A549 (cell line): ENCODE measurements at regions not wholly inside any gene's neighbourhood (a gene's known extent, or its start where the extent isn't known, plus 50 kb on each side); places are given as distances from the start of the nearest gene placed in this dataset.

ENCODE experiments used
- CTCF ChIP-seq: fragments of >200 bp; sonication (Bioruptor Twin); formaldehyde crosslinking; IDR thresholded peaks from 3 replicates; pipeline ENCODE4 v1.5.1; 2016
- ESRRA ChIP-seq: fragments of 150-350 bp; IDR thresholded peaks from 2 replicates; pipeline ENCODE4 v1.6.1; 2014; ENCODE audit warnings: mild to moderate bottlenecking, low read length, borderline replicate concordance
- HDAC2 ChIP-seq: fragments of 200-600 bp; sonication (generic); IDR thresholded peaks from 2 replicates; pipeline ENCODE4 v1.6.1; 2016
- HMGXB4 ChIP-seq: fragments of 250-450 bp; sonication (Bioruptor Pico); IDR thresholded peaks from 2 replicates; pipeline ENCODE4 v1.5.0; 2021; ENCODE audit warnings: mild to moderate bottlenecking, moderate library complexity, borderline replicate concordance
- JUNB ChIP-seq: fragments of >200 bp; sonication (Bioruptor Twin); formaldehyde crosslinking; IDR thresholded peaks from 2 replicates; pipeline ENCODE4 v1.6.1; 2016
- KDM1A ChIP-seq: fragments of 200-600 bp; sonication (generic); IDR thresholded peaks from 2 replicates; pipeline ENCODE4 v1.6.1; 2016; ENCODE audit warnings: low read depth, mild to moderate bottlenecking
- MAFK ChIP-seq: fragments of 450-650 bp; IDR thresholded peaks from 2 replicates; pipeline ENCODE4 v1.6.1; 2014; ENCODE audit not compliant: partially characterized antibody
- POLR2A ChIP-seq: IDR thresholded peaks from 2 replicates; pipeline ENCODE4 v1.6.1; 2012; ENCODE audit warnings: mild to moderate bottlenecking, low read length
- RAD21 ChIP-seq, 2 experiments: fragments of >200 bp in 1 of 2; sonication (Bioruptor Twin) in 1 of 2; formaldehyde crosslinking in 1 of 2; IDR thresholded peaks in 1 of 2; conservative IDR thresholded peaks in 1 of 2; 2 replicates in 1 of 2; 3 replicates in 1 of 2; pipeline ENCODE4 v1.6.1; 2012 to 2018; ENCODE audit warnings: inconsistent platforms in 1 of 2
- RCOR1 ChIP-seq: fragments of 150-350 bp; IDR thresholded peaks from 2 replicates; pipeline ENCODE4 v1.6.1; 2014; ENCODE audit warnings: antibody characterized with exemption, low read length, low read depth
- ZFP36 ChIP-seq: fragments of 450-650 bp; IDR thresholded peaks from 2 replicates; pipeline ENCODE4 v1.6.1; 2014; ENCODE audit warnings: borderline replicate concordance; ENCODE audit not compliant: partially characterized antibody

DNA sequence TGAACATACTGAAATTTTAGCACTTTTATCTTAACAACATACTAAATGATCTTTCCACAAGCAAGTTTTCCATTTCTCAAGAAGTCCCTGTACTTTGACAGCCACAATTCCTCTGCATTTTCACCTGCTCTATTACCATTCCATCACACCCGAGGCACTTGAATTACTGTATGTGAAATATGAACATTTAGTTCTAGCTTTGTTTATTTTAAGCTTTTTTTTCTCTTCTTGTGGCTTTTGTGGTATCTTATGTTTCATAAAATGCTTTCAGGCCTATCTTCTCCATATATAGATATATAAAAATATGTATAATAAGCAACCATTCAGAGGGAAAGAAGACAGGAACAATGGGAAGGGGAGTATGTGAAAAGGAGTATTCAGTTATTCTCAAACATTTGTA lies 693.9 kb downstream of the SATB2 start:
- no peak for TF ChIP-seq JUNB
- no peak for TF ChIP-seq POLR2A
- TF ChIP-seq HDAC2, result no peak
- no peak for TF ChIP-seq CTCF
- no peak for TF ChIP-seq ESRRA
- no peak for TF ChIP-seq KDM1A
- no peak for TF ChIP-seq MAFK
- TF ChIP-seq ZFP36, result no peak
- TF ChIP-seq RAD21 (conservative IDR thresholded peaks at IDR 0.05 in 1 of 2, IDR thresholded peaks at IDR 0.05 in 1 of 2), result no peak
- TF ChIP-seq RCOR1, result no peak
- no peak for TF ChIP-seq HMGXB4 (CRISPR knock-in tag)
